ENCODE measurements at regions not wholly inside any gene's neighbourhood (a gene's known extent, or its start where the extent isn't known, plus 50 kb on each side); places are given as distances from the start of the nearest gene placed in this dataset.

GRCh38 chr2:177314722-177315264 is 50.3 kb upstream of the NFE2L2 start:
- no peak for DNase-seq

- DNase-seq: no peak
These were observed 50.8 kb upstream of the NFE2L2 start for GRCh38 chr2:177315364-177315763.

GRCh38 chr2:177316756-177317155 is 52.2 kb upstream of the NFE2L2 start:
- no peak for DNase-seq

GRCh38 chr2:177317443-177317842 is 52.9 kb upstream of the NFE2L2 start:
- DNase-seq: no peak

GRCh38 chr2:177317857-177318256 is 53.3 kb upstream of the NFE2L2 start:
- DNase-seq: no peak

- DNase-seq: no peak
These were observed 54.1 kb upstream of the NFE2L2 start for GRCh38 chr2:177318613-177319012.

- no peak for DNase-seq
These were observed 56.1 kb upstream of the NFE2L2 start for GRCh38 chr2:177320596-177320995.

GRCh38 chr2:177322801-177323261 is 58.3 kb upstream of the NFE2L2 start:
- peak; percentile 25 for DNase-seq

- no peak for DNase-seq
These were observed 60.3 kb upstream of the NFE2L2 start for GRCh38 chr2:177324797-177325196.

GRCh38 chr2:177325554-177325953 is 61.0 kb upstream of the NFE2L2 start:
- no peak for DNase-seq

- DNase-seq: no peak
These were observed 61.5 kb upstream of the NFE2L2 start for GRCh38 chr2:177326005-177326404.

GRCh38 chr2:177326591-177326990 is 62.1 kb upstream of the NFE2L2 start:
- DNase-seq: no peak

GRCh38 chr2:177327009-177327408 is 62.5 kb upstream of the NFE2L2 start:
- no peak for DNase-seq

GRCh38 chr2:177328056-177328455 is 63.5 kb upstream of the NFE2L2 start:
- DNase-seq: no peak

GRCh38 chr2:177329064-177329463 is 63.5 kb upstream of the AGPS start:
- no peak for DNase-seq

GRCh38 chr2:177331466-177331997 is 61.0 kb upstream of the AGPS start:
- no peak for DNase-seq

GRCh38 chr2:177332026-177332991 is 60.3 kb upstream of the AGPS start:
- DNase-seq: peak; percentile 70

- DNase-seq: no peak
These were observed 59.6 kb upstream of the AGPS start for GRCh38 chr2:177332992-177333388.

- DNase-seq: peak; percentile 38
These were observed 57.5 kb upstream of the AGPS start for GRCh38 chr2:177334940-177335543.

GRCh38 chr2:177335917-177336450 is 56.6 kb upstream of the AGPS start:
- DNase-seq: no peak

GRCh38 chr2:177338177-177338721 is 54.3 kb upstream of the AGPS start:
- no peak for DNase-seq

GRCh38 chr2:177340158-177340557 is 52.4 kb upstream of the AGPS start:
- no peak for DNase-seq
